ENCODE measurements at regions not wholly inside any gene's neighbourhood (a gene's known extent, or its start where the extent isn't known, plus 50 kb on each side); places are given as distances from the start of the nearest gene placed in this dataset.

DNA sequence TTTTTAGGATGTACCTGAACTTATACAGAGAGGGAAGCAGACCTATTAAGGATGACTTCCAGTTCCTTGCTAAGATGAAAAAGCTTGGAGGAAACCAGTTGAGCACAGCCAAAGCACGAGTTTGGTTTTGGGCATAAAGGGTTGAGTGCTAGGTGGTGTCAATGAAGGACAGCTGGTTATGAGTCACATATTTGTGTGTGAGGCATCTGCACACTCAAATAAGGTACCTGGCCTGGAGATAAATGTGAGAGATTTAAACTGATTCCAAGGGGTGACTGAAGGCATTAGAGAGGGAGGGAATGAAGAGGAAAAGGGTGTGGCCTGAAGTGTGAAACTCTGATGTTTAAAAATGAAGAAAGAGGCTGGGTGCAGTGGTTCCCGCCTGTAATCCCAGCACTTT is 486.7 kb downstream of the DIPK2A start:
- no peak for TF ChIP-seq SUZ12 (IDR thresholded peaks at IDR 0.05)
- no peak for TF ChIP-seq ELF4 (IDR thresholded peaks at IDR 0.05)
